Esophagus squamous epithelium (tissue), 4 donors: ENCODE measurements at regions not wholly inside any gene's neighbourhood (a gene's known extent, or its start where the extent isn't known, plus 50 kb on each side); places are given as distances from the start of the nearest gene placed in this dataset.

Experiments
- CTCF ChIP-seq, 6 experiments: fragments of 450-650 bp in 4 of 6; fragments of 200-600 bp in 2 of 6; sonication (generic) in 2 of 6; IDR thresholded peaks; one replicate each; pipeline ENCODE4 v1.5.1; 2016 to 2019; ENCODE audit warnings: antibody characterized with exemption in 6 of 6, mild to moderate bottlenecking in 4 of 6, moderate library complexity in 4 of 6
- POLR2A ChIP-seq, 4 donors: fragments of 450-650 bp; IDR thresholded peaks; one replicate each; pipeline ENCODE4 v1.6.1; 2017; ENCODE audit warnings: antibody characterized with exemption in 4 of 4, mild to moderate bottlenecking in 4 of 4, moderate library complexity in 3 of 4

DNA sequence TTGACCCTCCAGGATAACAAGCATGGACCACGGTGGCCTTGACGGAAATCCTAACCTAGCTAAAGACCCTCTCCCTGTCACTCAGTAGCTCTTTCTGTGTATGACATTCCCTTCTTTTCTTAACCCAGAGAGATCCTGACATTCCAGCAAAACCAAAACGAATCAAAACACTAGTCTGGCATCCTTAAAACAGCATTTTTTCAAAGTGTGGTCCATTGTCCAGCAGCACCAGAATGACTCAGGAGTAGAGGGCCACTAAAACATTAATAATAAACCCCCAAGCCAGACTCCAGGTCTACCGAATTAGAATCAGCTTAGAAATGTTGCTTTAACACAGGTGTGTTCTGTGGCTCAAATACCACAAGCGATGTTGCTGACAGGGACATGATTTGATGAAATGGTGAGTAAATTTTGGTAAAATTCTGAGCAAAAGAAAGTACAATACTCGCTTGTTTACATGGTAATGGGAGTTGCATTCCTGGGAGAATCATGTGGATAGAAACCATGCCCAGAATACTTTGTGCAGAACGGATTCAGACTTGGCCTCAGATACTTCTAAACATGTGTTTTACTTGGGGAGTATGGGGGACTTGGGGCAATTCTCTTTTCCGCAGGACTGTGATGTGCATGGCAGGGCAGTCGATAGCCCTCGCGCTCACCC is 174.2 kb upstream of the KCNG1 start:
- TF ChIP-seq CTCF (IDR thresholded peaks at IDR 0.05), result no peak
- TF ChIP-seq POLR2A (IDR thresholded peaks at IDR 0.05), result no peak
